ENCODE measurements at regions not wholly inside any gene's neighbourhood (a gene's known extent, or its start where the extent isn't known, plus 50 kb on each side); places are given as distances from the start of the nearest gene placed in this dataset.

DNA sequence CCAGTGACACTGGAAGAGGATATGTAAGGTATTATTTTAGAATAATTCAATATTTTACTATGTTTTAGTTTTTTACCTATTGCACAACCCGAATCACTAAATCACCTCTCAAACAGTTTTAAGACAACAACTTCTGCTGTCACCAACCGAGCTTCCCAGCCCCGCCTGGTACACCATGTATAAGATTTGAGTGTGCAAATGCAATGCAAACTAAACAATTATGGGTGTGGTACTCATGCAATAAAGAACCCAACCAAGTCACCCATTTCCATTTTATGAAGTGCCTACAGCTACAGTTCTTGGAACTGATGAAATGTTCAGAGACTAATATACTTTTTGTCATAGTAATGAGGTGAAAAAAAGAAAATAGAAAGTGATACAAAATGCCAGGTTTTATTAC, 256.2 kb downstream of the TAFA4 start:
- no peak for TF ChIP-seq GATA2 (IDR thresholded peaks at IDR 0.05; ENCODE audit: low read depth, low read length)
- TF ChIP-seq GATA3 (IDR thresholded peaks at IDR 0.05; ENCODE audit: low read depth, low read length) = no peak
